ENCODE measurements at regions not wholly inside any gene's neighbourhood (a gene's known extent, or its start where the extent isn't known, plus 50 kb on each side); places are given as distances from the start of the nearest gene placed in this dataset.

GRCh38 chr3:13177641-13178040, 104.4 kb upstream of the IQSEC1 start:
- Histone ChIP-seq H3K27ac (ENCODE audit: low read depth, low read length) (no peak overlapping the region), H3F3A (ENCODE audit: control insufficient read depth, insufficient read depth) (no peaks in the 10 kb centered on the region), H3K9me3 (ENCODE audit: control insufficient read depth, insufficient read depth, low read length) (peaks cover 15% of the 10 kb centered on the region; the same call in 1 of the 2 replicates), H3K4me1 (ENCODE audit: control insufficient read depth, low read length) (no peaks in the 10 kb centered on the region), H3K4me3 (ENCODE audit: low read length) (no peak overlapping the region), H3K4me2 (ENCODE audit: low read length) (no peak overlapping the region), H3K9me2 (replicated peaks; ENCODE audit: control insufficient read depth, low read length) (no peaks in the 10 kb centered on the region), H4K20me1 (ENCODE audit: control insufficient read depth, insufficient read depth, low read depth, low read length) (no peaks in the 10 kb centered on the region), H3K79me2 (ENCODE audit: control insufficient read depth, low read length) (no peaks in the 10 kb centered on the region), H3K36me3 (ENCODE audit: control insufficient read depth, low read length) (no peaks in the 10 kb centered on the region), H3K27me3 (ENCODE audit: control insufficient read depth, low read length) (no peaks in the 10 kb centered on the region; the same call in 1 of the 2 replicates)
- TF ChIP-seq, protein P1, sequence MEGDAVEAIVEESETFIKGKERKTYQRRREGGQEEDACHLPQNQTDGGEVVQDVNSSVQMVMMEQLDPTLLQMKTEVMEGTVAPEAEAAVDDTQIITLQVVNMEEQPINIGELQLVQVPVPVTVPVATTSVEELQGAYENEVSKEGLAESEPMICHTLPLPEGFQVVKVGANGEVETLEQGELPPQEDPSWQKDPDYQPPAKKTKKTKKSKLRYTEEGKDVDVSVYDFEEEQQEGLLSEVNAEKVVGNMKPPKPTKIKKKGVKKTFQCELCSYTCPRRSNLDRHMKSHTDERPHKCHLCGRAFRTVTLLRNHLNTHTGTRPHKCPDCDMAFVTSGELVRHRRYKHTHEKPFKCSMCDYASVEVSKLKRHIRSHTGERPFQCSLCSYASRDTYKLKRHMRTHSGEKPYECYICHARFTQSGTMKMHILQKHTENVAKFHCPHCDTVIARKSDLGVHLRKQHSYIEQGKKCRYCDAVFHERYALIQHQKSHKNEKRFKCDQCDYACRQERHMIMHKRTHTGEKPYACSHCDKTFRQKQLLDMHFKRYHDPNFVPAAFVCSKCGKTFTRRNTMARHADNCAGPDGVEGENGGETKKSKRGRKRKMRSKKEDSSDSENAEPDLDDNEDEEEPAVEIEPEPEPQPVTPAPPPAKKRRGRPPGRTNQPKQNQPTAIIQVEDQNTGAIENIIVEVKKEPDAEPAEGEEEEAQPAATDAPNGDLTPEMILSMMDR (IDR thresholded peaks at IDR 0.05; ENCODE audit: low read depth, low read length, poor library complexity, severe bottlenecking), result no peak
- TF ChIP-seq EZH2phosphoT487 (IDR thresholded peaks at IDR 0.05; ENCODE audit: borderline replicate concordance, low read length), result no peak

GRCh38 chr3:13177236-13177635, 104.0 kb upstream of the IQSEC1 start:
- Histone ChIP-seq H3K9me2 (replicated peaks; ENCODE audit: control insufficient read depth, low read length) (no peaks in the 10 kb centered on the region), H3K79me2 (ENCODE audit: control insufficient read depth, low read length) (no peaks in the 10 kb centered on the region), H3F3A (ENCODE audit: control insufficient read depth, insufficient read depth) (no peaks in the 10 kb centered on the region), H3K9me3 (ENCODE audit: control insufficient read depth, insufficient read depth, low read length) (peaks cover 15% of the 10 kb centered on the region; the same call in 1 of the 2 replicates), H3K36me3 (ENCODE audit: control insufficient read depth, low read length) (no peaks in the 10 kb centered on the region), H3K4me1 (ENCODE audit: control insufficient read depth, low read length) (no peaks in the 10 kb centered on the region), H3K4me2 (ENCODE audit: low read length) (no peak overlapping the region), H3K27ac (ENCODE audit: low read depth, low read length) (no peak overlapping the region), H3K27me3 (ENCODE audit: control insufficient read depth, low read length) (no peaks in the 10 kb centered on the region; the same call in 1 of the 2 replicates), H3K4me3 (ENCODE audit: low read length) (no peak overlapping the region), H4K20me1 (ENCODE audit: control insufficient read depth, insufficient read depth, low read depth, low read length) (no peaks in the 10 kb centered on the region)
- TF ChIP-seq, protein P1 (IDR thresholded peaks at IDR 0.05; ENCODE audit: low read depth, low read length, poor library complexity, severe bottlenecking), result no peak
- TF ChIP-seq EZH2phosphoT487 (IDR thresholded peaks at IDR 0.05; ENCODE audit: borderline replicate concordance, low read length), result no peak

GRCh38 chr3:13176445-13176844, 103.2 kb upstream of the IQSEC1 start:
- Histone ChIP-seq H3K4me2 (ENCODE audit: low read length) (no peak overlapping the region), H3K4me1 (ENCODE audit: control insufficient read depth, low read length) (no peaks in the 10 kb centered on the region), H3F3A (ENCODE audit: control insufficient read depth, insufficient read depth) (no peaks in the 10 kb centered on the region), H3K4me3 (ENCODE audit: low read length) (no peak overlapping the region), H3K27ac (ENCODE audit: low read depth, low read length) (no peak overlapping the region), H3K9me3 (ENCODE audit: control insufficient read depth, insufficient read depth, low read length) (peaks cover 15% of the 10 kb centered on the region; the same call in 1 of the 2 replicates), H3K9me2 (replicated peaks; ENCODE audit: control insufficient read depth, low read length) (no peaks in the 10 kb centered on the region), H4K20me1 (ENCODE audit: control insufficient read depth, insufficient read depth, low read depth, low read length) (no peaks in the 10 kb centered on the region), H3K79me2 (ENCODE audit: control insufficient read depth, low read length) (no peaks in the 10 kb centered on the region), H3K36me3 (ENCODE audit: control insufficient read depth, low read length) (no peaks in the 10 kb centered on the region), H3K27me3 (ENCODE audit: control insufficient read depth, low read length) (peaks cover 3% of the 10 kb centered on the region; the same call in 1 of the 2 replicates)
- TF ChIP-seq EZH2phosphoT487 (IDR thresholded peaks at IDR 0.05; ENCODE audit: borderline replicate concordance, low read length), result no peak
- TF ChIP-seq, protein P1 (IDR thresholded peaks at IDR 0.05; ENCODE audit: low read depth, low read length, poor library complexity, severe bottlenecking), result no peak
